ENCODE measurements at regions not wholly inside any gene's neighbourhood (a gene's known extent, or its start where the extent isn't known, plus 50 kb on each side); places are given as distances from the start of the nearest gene placed in this dataset.

GRCh38 chr10:6721964-6722615, 142.0 kb upstream of the PRKCQ start:
- Histone ChIP-seq H3K27ac (peak overlapping the region; percentile 74), H3K36me3 (no peaks in the 10 kb centered on the region), H3K9me3 (no peaks in the 10 kb centered on the region), H3K27me3 (no peaks in the 10 kb centered on the region), H3K4me3 (no peak overlapping the region), H3K4me1 (peaks cover 14% of the 10 kb centered on the region)
- intact Hi-C loops (cut with DNase I): no loop called here
- DNase-seq (ENCODE audit: extremely low spot score in 2 of 2): no peak
- TF ChIP-seq, protein P1, sequence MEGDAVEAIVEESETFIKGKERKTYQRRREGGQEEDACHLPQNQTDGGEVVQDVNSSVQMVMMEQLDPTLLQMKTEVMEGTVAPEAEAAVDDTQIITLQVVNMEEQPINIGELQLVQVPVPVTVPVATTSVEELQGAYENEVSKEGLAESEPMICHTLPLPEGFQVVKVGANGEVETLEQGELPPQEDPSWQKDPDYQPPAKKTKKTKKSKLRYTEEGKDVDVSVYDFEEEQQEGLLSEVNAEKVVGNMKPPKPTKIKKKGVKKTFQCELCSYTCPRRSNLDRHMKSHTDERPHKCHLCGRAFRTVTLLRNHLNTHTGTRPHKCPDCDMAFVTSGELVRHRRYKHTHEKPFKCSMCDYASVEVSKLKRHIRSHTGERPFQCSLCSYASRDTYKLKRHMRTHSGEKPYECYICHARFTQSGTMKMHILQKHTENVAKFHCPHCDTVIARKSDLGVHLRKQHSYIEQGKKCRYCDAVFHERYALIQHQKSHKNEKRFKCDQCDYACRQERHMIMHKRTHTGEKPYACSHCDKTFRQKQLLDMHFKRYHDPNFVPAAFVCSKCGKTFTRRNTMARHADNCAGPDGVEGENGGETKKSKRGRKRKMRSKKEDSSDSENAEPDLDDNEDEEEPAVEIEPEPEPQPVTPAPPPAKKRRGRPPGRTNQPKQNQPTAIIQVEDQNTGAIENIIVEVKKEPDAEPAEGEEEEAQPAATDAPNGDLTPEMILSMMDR (IDR thresholded peaks at IDR 0.05): no peak
- TF ChIP-seq POLR2A (IDR thresholded peaks at IDR 0.05): no peak
- peak in 1 of 2 donors; percentile 87 for TF ChIP-seq POLR2AphosphoS5 (IDR thresholded peaks at IDR 0.05; ENCODE audit: insufficient read depth in 1 of 2, low read depth in 1 of 2)

GRCh38 chr10:6721480-6721879, 141.4 kb upstream of the PRKCQ start:
- DNase-seq (ENCODE audit: extremely low spot score in 2 of 2): peak in 1 of 2 donors; percentile 94
- intact Hi-C loops (cut with DNase I): no loop called here
- Histone ChIP-seq H3K27ac (peak overlapping the region; percentile 74), H3K4me1 (peaks cover 14% of the 10 kb centered on the region), H3K36me3 (no peaks in the 10 kb centered on the region), H3K27me3 (no peaks in the 10 kb centered on the region), H3K9me3 (no peaks in the 10 kb centered on the region), H3K4me3 (no peak overlapping the region)
- TF ChIP-seq POLR2A (IDR thresholded peaks at IDR 0.05): no peak
- TF ChIP-seq, protein P1 (IDR thresholded peaks at IDR 0.05): no peak
- no peak for TF ChIP-seq POLR2AphosphoS5 (IDR thresholded peaks at IDR 0.05; ENCODE audit: insufficient read depth in 1 of 2, low read depth in 1 of 2)

- no peak for DNase-seq (ENCODE audit: extremely low spot score in 2 of 2)
Observed at GRCh38 chr10:6719561-6719960, 139.5 kb upstream of the PRKCQ start.

DNA sequence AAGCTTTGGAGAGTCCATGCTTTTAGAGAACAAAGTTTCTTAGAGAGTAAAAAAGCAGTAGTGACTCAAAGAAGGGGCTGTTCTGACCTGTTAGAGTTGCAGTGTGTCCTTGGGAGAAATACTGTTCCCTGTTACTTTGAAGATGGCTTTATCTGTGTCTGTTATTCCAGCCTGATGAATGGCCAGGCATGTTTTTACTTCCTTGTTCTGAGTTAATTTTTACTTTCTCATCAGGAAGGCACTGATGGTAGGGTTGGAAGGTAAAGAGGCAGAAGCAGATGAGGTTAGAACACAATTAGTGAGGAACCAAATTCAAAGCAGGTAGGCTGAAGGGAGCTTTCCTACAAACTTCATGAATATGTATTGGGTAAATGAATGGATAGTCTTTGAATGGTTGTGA, 138.5 kb upstream of the PRKCQ start:
- Histone ChIP-seq H3K27me3 (no peaks in the 10 kb centered on the region), H3K9me3 (no peaks in the 10 kb centered on the region), H3K36me3 (no peaks in the 10 kb centered on the region), H3K27ac (no peak overlapping the region), H3K4me1 (peaks cover 14% of the 10 kb centered on the region), H3K4me3 (no peak overlapping the region)
- intact Hi-C loops (cut with DNase I): no loop called here
- DNase-seq (ENCODE audit: extremely low spot score in 2 of 2): no peak
- TF ChIP-seq POLR2AphosphoS5 (IDR thresholded peaks at IDR 0.05; ENCODE audit: insufficient read depth in 1 of 2, low read depth in 1 of 2) (no peak), POLR2A (IDR thresholded peaks at IDR 0.05) (no peak)
- TF ChIP-seq, protein P1 (IDR thresholded peaks at IDR 0.05): no peak

More at GRCh38 chr10:6719561-6719960, 139.5 kb upstream of the PRKCQ start:
- Histone ChIP-seq H3K36me3 (no peaks in the 10 kb centered on the region), H3K4me3 (no peak overlapping the region), H3K27ac (no peak overlapping the region), H3K27me3 (no peaks in the 10 kb centered on the region), H3K4me1 (peaks cover 14% of the 10 kb centered on the region), H3K9me3 (no peaks in the 10 kb centered on the region)
- intact Hi-C loops (cut with DNase I): no loop called here
- no peak for TF ChIP-seq POLR2AphosphoS5 (IDR thresholded peaks at IDR 0.05; ENCODE audit: insufficient read depth in 1 of 2, low read depth in 1 of 2)
- TF ChIP-seq POLR2A (IDR thresholded peaks at IDR 0.05): no peak
- TF ChIP-seq, protein P1 (IDR thresholded peaks at IDR 0.05): no peak

- peak in 1 of 2 donors; percentile 93 for DNase-seq (ENCODE audit: extremely low spot score in 2 of 2)
- no peaks in the 10 kb centered on the region for H3K27me3 ChIP-seq
- H3K36me3 ChIP-seq: no peaks in the 10 kb centered on the region
- TF ChIP-seq POLR2AphosphoS5 (IDR thresholded peaks at IDR 0.05; ENCODE audit: insufficient read depth in 1 of 2, low read depth in 1 of 2): no peak
- no peak for TF ChIP-seq POLR2A (IDR thresholded peaks at IDR 0.05)
- TF ChIP-seq, protein P1 (IDR thresholded peaks at IDR 0.05): no peak
- no peaks in the 10 kb centered on the region for H3K4me1 ChIP-seq
- H3K27ac ChIP-seq: peak overlapping the region; percentile 74
- H3K9me3 ChIP-seq: no peaks in the 10 kb centered on the region
- no peak overlapping the region for H3K4me3 ChIP-seq
- intact Hi-C loops (cut with DNase I): no loop called here
Observed at GRCh38 chr10:6716516-6716915, 136.4 kb upstream of the PRKCQ start.

Data from vagina (tissue), 2 donors.